ENCODE measurements at regions not wholly inside any gene's neighbourhood (a gene's known extent, or its start where the extent isn't known, plus 50 kb on each side); places are given as distances from the start of the nearest gene placed in this dataset.
A peak's percentile ranks its signal among the peaks of the same experiment; 100 is the strongest.
"Not testable (repeated sequence)": the region's sequence is repeated elsewhere in the genome, so short reads cannot be mapped to it uniquely, and the experiment has no call there.

DNA sequence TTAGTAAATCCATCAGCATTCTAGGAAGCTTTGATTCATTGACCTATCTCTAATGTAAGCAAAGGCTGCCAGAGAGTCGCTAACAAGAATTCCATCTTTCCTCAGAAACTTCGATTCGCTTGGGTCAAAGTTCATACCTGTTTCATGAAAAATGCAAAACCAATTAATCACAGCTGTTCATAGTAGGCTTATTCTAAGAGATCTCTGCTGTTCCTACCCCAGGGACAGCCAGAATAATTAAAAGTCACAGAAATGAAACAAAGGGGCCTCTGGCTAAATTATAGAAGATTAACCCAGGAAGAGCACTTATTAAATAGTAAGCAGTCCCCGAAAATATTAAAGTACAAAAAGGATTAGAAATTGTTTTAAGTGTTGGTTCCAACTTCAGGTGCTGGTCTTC lies 280.1 kb upstream of the FRG2C start:
- not testable (repeated sequence) for DNase-seq (ENCODE audit: low read depth in 2 of 2, low spot score in 1 of 2)

DNA sequence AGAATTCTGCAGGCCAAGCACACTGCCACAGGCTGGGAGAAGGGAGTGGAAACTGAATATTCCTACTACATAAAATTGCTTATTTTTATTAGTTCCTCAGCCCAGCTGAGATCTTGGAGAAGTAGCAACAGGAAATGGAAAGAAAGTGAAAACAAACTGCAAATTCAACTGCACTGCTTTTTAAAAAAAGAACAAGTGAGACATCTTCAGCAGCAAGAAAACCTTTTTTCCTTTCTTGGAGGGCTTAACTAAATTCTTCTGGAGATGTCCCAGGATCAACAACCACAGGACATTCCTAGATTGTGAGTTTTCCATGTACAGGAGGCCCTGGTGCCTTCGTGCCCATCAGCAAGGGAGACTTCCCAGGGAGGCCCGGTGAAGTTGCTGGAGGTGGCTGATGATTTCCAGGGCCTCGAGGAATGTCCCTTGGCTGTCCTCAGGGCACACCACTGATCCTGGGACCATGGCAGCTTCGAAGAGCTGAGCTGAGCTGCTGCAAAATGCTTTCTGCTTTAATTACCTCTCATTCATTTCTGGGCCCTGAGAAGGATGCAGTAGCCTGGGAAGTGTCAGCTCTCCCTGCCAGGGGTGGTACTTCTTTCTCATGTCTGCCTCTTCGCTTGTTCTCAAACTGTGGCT lies 275.5 kb upstream of the FRG2C start:
- not testable (repeated sequence) for DNase-seq (ENCODE audit: low read depth in 2 of 2, low spot score in 1 of 2)

DNA sequence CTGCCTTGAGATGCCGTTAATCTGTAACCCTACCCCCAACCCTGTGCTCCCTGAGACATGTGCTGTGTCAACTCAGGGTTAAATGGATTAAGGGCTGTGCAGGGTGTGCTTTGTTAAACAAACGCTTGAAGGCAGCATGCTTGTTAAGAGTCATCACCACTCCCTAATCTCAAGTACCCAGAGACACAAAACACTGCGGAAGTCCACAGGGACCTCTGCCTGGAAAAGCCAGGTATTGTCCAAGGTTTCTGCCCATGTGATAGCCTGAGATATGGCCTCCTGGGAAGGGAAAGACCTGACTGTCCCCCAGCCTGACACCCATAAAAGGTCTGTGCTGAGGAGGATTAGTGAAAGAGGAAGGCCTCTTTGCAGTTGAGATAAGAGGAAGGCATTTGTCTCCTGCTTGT lies 270.8 kb upstream of the FRG2C start:
- DNase-seq (ENCODE audit: low read depth in 2 of 2, low spot score in 1 of 2): not testable (repeated sequence)

DNA sequence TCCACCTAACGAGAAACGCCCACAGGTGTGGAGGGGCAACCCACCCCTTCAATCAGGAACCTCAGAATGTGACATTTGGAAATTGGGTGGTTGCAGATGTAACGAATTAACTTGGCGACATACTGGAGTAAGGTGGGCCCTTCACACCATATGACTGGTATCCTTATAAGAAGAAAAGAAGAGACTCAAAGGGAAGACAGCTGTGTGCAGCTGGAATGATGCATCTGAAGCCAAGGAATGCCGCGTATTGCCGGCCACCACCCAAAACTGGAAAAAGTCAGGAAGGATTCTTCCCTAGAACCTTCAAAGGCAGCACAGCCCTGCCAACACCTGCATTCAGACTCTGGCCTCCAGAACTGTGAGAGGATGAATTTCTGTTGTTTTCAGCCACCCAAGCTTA lies 270.0 kb upstream of the FRG2C start:
- not testable (repeated sequence) for DNase-seq (ENCODE audit: low read depth in 2 of 2, low spot score in 1 of 2)

DNA sequence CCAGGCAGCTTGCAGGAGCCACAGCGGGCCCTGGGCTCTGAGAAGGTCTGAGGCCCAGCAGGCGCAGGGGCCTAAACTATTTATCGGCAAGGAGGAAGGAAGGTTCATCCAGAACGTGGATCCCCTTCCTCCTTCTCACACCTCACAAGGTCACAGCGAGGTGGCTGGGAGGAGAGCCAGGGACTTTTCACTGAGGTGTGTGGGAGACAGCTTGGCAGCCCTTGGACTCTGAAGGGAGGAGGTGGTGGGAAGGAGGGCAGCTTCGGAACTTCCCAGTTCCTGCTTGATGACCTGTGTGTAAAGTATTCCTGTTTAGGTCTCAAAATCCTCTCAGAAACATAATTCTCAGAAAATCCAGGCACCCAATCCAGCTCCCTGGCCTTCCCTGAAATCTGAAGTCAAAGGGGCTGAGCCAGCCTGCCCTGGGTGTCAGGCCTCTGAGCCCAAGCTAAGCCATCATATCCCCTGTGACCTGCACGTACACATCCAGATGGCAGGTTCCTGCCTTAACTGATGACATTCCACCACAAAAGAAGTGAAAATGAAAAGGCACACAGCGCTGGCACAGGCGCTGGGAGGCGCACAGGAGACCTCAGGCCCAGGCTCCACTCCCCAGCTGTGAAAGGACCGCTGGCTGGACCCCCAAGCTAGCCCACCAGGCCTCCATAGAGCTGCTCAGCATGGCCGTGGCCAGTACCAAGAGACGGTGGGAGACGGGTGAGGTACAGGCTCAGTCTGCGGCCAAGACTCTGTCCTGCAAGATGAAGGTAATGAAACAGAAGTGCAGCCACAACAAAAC lies 269.4 kb upstream of the FRG2C start:
- DNase-seq (ENCODE audit: low read depth in 2 of 2, low spot score in 1 of 2): not testable (repeated sequence)

DNA sequence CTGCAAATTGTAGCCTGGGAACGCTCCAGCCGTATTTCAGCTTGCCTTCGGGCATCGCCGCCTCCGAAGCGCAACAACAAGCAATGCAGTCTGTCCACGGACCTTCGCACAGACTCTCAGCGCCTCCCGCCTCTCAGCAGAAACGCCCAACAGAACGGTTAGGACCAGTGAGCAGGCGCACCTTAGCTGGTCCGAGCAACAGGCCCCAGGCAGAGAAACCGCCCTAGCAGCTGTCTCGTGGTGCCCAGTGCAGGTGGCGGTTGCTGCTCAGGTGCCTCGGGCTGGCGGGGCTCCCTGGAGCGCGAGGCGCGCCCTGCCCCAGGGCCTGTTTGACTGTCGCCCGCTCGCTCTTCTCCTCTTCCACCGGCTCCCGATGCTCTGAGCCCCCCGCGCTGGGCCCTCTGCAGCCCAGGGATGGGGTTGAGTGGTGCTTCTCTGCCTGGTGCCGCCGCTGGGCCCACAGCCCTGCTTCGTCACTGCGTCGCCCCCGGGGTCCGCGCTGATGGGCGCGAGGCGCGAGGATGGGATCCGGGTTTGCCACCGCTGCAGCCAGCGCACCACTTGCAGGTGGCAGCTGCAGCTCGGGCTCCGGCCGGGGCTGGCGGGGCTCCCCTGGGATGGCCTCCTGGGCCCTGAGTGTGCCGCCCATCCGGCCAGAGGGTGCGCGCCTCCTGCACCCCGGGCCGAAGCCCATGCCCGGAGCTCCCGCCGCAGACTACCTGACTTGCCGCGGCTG lies 268.4 kb upstream of the FRG2C start:
- DNase-seq (ENCODE audit: low read depth in 2 of 2, low spot score in 1 of 2): no peak

DNA sequence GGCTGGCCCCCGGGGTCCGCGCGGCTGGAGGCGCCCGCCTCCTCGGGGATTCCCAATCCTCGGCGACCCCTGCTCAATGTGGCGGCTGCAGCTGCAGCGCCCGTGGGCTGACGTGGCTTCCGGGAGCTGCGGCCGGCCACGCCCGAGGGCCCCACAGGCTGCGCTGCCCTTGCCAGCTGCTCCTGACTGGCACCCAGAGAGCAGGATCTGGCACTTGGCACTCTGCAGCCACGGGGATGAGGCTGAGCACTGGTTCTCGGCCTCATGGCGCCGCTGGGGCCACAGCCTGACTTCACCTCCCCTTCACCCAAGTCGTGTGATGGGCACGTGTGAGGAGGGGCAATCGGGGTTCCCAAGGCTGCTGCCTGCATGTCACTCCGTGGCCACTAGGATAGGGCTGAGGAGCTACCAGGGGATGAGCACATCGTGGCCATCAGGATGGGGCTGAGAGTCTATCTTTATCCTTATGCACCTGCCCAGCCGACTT lies 267.8 kb upstream of the FRG2C start:
- DNase-seq (ENCODE audit: low read depth in 2 of 2, low spot score in 1 of 2): no peak

DNA sequence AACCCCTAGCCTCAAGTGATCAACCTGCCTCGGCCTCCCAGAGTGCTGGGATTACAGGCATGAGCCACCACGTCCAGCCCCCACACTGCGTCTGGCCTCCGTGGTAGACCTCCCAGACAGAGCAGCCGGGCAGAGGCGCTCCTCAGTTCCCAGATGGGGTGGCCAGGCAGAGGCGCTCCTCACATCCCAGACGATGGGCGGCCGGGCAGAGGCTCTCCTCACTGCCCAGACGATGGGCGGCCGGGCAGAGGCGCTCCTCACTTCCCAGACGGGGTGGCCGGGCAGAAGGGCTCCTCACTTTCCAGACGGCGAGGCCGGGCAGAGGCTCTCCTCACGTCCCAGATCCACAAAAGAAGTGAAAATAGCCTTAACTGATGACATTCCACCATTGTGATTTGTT lies 266.6 kb upstream of the FRG2C start:
- DNase-seq (ENCODE audit: low read depth in 2 of 2, low spot score in 1 of 2): not testable (repeated sequence)

DNA sequence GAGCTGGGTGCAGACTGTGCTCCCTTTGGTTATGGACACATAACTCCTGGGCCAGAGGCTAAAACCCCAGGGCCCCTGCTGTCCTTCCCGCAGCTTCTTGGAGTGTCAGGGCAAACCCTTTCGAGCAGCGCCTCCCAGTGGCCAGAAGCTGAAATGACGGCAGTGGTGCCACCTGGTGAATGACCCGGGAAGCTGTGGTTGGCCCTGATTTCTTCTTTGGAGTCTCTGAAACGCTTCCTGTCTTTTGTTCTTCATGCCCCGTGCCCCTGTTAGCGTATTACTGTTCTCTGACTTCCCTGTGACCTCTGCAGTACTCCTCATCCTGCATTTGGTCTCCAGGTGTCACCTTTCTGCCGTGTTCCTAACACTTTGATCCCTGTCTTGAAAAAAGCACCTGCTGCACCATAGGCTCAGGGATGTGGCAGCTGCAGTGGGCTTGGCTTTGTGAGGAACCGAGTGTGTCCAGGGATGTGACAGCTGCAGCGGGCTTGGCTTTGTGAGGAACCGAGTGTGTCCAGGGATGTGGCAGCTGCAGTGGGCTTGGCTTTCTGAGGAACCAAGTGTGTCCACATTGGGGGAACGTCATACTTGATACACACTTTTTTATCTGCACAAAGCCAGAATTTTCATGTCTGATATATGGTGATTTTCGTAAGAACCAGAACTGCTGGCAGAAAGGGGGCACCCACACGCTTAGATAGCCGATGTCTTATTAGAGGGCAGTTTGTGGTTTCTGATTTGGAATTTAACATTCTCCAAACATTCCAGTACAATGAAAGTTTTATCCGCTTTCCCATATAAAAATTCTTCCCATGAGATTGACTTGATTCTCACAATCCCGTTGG lies 241.8 kb upstream of the FRG2C start:
- not testable (repeated sequence) for DNase-seq (ENCODE audit: low read depth in 2 of 2, low spot score in 1 of 2)

DNA sequence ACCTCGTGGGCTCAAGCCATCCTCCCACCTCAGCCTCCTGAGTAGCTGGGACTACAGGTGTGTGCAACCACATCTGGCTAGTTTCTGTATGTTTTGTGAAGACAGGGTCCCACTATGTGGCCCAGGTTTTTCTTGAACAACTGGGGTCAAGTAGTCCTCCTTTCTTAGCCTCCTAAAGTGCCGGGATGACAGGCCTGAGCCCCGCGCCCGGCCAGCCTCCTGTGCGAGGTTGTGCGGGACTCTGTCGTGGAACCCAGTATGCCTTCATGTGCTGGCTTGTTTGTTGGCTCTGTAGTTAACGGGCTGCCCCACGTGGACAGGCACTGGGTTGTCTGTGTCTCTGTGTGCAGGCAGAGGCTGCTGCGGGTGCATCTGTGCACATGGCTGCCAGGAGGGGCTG lies 238.7 kb upstream of the FRG2C start:
- not testable (repeated sequence) for DNase-seq (ENCODE audit: low read depth in 2 of 2, low spot score in 1 of 2)

DNA sequence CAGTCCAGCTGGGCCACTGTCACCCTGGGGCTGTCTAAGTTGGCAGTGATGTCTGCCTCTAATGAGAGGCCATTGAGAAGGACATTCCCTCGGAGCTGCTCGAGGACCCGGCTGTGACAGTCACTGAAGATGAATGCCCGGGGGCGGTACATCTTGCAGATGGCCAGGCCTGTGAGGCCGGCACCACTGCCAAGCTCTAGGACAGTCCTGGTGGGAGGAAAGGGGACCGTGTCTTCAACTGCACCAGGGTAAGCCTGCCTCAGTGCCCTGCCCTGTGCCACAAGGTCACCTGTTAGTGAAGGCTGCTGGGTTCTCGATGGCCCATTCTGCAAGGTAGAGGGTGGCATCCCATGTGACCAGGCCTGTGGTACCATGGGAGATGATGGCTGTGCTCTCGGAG lies 236.6 kb upstream of the FRG2C start:
- not testable (repeated sequence) for DNase-seq (ENCODE audit: low read depth in 2 of 2, low spot score in 1 of 2)

DNA sequence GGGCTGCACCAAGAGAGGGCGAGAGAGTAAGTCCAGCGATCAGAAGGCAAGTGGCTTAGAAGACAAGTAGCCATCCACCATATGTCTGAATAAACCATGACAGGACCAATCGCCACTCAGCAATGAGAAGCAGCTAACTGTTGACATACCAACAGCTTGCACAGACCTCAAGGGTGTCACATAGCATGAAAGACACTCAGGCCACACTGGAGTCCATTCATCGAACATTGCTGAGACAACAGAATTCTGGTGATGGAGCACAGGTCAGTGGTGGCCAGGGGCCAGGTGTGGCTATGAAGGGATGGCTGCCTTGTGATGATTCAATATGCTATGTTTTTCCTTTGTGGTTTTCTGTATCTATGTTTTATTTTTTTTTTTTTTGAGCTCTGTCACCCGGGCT lies 236.2 kb upstream of the FRG2C start:
- not testable (repeated sequence) for DNase-seq (ENCODE audit: low read depth in 2 of 2, low spot score in 1 of 2)

DNA sequence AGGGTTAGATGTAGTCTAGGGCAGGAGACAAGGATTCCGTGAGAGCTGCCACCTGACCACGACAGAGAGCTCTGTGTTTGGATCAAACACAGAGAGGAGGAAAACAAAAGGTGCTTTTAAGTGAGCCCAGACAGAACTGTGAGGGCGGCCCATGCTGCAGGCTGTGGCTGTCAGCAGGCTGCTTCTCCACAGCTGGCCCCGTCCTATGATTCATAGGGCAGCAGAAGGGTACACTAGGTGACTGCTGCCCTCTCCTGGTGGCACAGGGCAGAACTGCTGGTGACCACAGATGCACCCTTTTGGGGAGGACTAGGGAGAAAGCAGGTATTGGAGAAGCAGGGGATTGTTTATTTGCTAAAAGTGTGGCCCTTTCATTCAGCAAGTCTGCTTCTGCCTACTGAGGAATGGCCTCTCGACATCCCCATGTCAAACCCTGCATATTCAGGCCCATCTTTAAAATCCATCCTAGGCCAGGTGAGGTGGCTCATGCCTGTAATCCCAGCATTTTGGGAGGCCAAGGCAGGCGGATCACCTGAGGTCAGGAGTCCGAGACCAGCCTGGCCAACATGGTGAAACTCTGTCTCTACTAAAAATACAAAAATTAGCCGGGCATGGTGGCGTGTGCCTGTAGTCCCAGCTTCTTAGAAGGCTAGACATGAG lies 234.4 kb upstream of the FRG2C start:
- peak; percentile 19 to 39 for DNase-seq (ENCODE audit: low read depth in 2 of 2, low spot score in 1 of 2)

DNA sequence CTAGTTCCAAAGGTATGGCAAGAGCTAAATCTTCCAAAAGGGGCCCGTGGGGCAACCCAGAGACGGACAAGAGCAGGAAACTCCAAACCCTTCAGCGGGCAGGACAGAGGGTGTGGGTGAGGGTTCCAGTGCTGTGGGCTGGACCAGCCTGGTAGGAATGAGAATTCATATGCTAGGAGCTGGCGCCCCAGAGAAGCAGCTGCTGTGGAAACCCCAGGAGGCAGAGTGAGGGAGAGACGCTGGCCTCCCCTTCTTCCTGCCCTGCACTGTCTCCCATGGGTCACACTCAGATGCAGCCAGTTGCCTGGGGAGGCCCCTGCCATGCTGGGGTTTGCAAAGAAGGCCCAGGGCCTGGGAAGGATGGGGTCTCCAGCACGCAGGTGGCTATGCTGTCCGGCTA lies 233.7 kb upstream of the FRG2C start:
- not testable (repeated sequence) for DNase-seq (ENCODE audit: low read depth in 2 of 2, low spot score in 1 of 2)

DNA sequence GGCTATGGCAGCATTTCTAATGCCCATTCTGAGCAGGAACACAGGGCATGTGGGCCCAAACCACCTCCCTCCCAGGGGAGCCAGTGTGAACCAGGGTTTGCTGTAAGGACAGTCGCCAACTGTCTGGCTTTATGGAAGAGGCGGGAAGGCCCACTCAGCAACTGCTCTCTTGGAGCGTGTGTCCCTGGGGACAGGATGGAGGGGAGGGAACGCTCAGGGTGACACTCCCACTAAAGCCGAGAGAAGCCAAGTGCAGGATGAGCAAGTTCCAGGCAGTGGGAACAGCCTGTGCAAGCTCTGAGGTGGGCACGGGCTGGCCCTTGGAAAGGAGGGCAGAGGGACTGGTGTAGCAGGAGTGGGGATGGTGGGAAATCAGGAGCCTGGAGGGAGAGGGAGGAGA lies 233.0 kb upstream of the FRG2C start:
- DNase-seq (ENCODE audit: low read depth in 2 of 2, low spot score in 1 of 2): not testable (repeated sequence)

DNA sequence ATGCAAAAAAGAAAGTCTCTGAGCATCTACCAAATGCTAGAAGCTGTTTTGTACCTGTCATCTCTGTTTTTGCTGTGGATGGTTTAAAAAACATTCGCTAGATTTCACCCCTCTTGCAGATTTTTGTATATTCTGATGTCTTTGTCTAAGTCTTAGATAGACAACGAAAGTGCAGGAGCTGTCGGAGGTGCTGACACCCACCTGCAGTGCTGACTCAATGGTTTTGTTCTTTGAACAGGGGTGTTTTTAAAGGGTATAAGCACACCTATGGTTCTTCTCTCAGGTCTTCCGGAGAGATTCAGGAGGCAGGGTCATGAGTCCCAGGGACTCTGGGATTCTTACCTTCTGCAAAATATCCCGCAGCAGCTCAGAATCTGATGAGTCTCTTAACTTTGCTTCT lies 231.7 kb upstream of the FRG2C start:
- DNase-seq (ENCODE audit: low read depth in 2 of 2, low spot score in 1 of 2): not testable (repeated sequence)

DNA sequence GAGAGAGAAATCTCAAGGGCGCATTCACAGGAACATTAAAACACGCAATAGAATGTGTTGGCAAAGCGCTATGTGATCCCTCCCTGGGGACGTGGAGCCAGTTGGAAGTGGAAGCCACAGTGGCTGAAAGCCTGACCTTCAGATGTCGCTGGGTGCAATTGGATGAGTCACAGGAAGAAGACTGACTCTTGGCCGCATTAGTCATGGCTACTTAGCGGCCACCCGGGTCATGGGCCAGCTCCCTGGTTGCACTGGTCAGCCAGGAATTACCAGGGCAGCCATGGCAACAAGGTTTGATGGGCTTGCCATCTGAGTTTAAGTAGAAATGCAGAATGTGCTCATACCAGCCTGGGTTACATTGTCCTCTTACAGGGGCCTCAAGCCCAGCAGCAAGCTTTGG lies 231.2 kb upstream of the FRG2C start:
- DNase-seq (ENCODE audit: low read depth in 2 of 2, low spot score in 1 of 2): not testable (repeated sequence)

DNA sequence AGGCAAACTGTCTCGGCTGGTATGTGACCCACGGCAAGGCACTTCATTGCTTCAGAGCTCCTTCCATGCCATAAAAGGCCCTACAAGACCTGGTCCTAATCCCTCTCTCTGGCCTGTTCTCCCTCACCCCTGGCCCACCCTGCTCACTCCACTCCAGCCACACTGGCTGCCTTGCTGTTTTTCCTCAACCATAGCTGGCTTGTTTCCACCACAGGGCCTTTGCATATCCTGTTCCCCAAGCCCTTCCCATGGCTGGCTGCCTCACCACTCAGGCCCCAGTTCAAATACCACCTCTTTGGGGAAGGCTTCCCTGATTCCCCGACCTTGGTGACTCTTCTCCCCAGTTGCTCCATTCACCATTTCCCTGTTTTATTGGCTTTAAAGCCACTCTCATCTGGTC lies 230.8 kb upstream of the FRG2C start:
- DNase-seq (ENCODE audit: low read depth in 2 of 2, low spot score in 1 of 2): not testable (repeated sequence)

DNA sequence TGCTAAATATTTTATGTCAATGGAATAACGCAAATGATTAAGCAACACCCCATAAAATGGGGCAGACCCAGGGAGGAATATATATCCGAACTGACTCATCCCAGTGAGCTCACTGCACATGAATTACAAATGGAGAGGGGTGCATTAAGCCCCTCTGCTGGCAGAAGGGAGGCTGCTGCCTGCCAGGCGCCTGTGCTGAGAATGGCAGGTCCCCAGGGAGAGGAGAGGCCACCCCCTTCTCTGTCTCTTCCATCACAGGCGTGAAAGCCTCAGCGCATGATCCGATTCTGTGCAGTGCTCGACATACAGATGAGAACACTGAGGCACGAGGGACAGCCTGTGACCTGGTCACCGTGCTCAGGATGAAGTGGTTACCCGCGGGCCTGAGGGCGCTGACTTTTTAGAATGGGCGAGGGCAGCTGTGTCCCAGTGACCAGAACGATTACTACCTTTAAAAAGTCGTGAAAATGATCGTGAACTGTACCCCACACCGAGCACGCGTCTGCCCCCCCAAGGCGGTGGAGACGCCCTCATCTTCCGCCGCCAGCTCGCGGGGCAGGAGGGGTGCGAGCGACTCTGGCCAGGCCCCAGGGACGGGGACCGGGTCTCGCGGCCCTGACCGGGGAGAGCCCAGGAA lies 229.7 kb upstream of the FRG2C start:
- peak in 1 of 2 donors; percentile 3 for DNase-seq (ENCODE audit: low read depth in 2 of 2, low spot score in 1 of 2)
